A673 (cell line): ENCODE measurements at regions not wholly inside any gene's neighbourhood (a gene's known extent, or its start where the extent isn't known, plus 50 kb on each side); places are given as distances from the start of the nearest gene placed in this dataset.

Experiments used
- EZH2 ChIP-seq: fragments of 200-600 bp; sonication (generic); IDR thresholded peaks from 2 replicates; pipeline ENCODE4 v1.6.1; 2017; ENCODE audit warnings: borderline replicate concordance, low read depth, mild to moderate bottlenecking, mixed read lengths, antibody characterized with exemption, low read length; ENCODE audit not compliant: poor library complexity, severe bottlenecking
- TF ChIP-seq, protein P1 (sequence below): fragments of 300-800, 200-600 bp; sonication (generic); conservative IDR thresholded peaks from 2 replicates; pipeline ENCODE4 v1.5.1; 2017; ENCODE audit warnings: low read depth, mild to moderate bottlenecking, antibody characterized with exemption, low read length, moderate library complexity, mixed read lengths

- TF ChIP-seq, protein P1, sequence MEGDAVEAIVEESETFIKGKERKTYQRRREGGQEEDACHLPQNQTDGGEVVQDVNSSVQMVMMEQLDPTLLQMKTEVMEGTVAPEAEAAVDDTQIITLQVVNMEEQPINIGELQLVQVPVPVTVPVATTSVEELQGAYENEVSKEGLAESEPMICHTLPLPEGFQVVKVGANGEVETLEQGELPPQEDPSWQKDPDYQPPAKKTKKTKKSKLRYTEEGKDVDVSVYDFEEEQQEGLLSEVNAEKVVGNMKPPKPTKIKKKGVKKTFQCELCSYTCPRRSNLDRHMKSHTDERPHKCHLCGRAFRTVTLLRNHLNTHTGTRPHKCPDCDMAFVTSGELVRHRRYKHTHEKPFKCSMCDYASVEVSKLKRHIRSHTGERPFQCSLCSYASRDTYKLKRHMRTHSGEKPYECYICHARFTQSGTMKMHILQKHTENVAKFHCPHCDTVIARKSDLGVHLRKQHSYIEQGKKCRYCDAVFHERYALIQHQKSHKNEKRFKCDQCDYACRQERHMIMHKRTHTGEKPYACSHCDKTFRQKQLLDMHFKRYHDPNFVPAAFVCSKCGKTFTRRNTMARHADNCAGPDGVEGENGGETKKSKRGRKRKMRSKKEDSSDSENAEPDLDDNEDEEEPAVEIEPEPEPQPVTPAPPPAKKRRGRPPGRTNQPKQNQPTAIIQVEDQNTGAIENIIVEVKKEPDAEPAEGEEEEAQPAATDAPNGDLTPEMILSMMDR, result peak; percentile 68
- no peak for TF ChIP-seq EZH2
These were observed 751.7 kb upstream of the GOLIM4 start for GRCh38 chr3:168847291-168847883.
